GM12892 (cell line): ENCODE measurements at regions not wholly inside any gene's neighbourhood (a gene's known extent, or its start where the extent isn't known, plus 50 kb on each side); places are given as distances from the start of the nearest gene placed in this dataset.

ENCODE experiments used
- POLR2A ChIP-seq: IDR thresholded peaks from 2 replicates; pipeline ENCODE4 v1.6.1; 2011; ENCODE audit warnings: low read depth, low read length, control low read depth
- POLR2AphosphoS5 ChIP-seq: IDR thresholded peaks from 2 replicates; pipeline ENCODE4 v1.6.1; 2011; ENCODE audit warnings: low read depth, low read length, control low read depth

GRCh38 chr2:5759949-5760348 lies 67.8 kb downstream of the SOX11 start:
- TF ChIP-seq POLR2AphosphoS5 (no peak), POLR2A (no peak)
